Neural crest cell (in vitro differentiated cells): ENCODE measurements at regions not wholly inside any gene's neighbourhood (a gene's known extent, or its start where the extent isn't known, plus 50 kb on each side); places are given as distances from the start of the nearest gene placed in this dataset.

Experiments used
- DNase-seq: peaks from one replicate; pipeline ENCODE4 v3.0.0; 2021; ENCODE audit warnings: low read depth, mixed read lengths, low spot score
- H3K27ac Mint-ChIP-seq: one replicate; pipeline ENCODE4 v1.8.0; 2021; ENCODE audit warnings: mild to moderate bottlenecking, mixed read lengths; ENCODE audit not compliant: unreplicated experiment
- H3K27me3 Mint-ChIP-seq: 2 replicates; pipeline ENCODE4 v1.8.0; 2021; ENCODE audit warnings: low read depth, mild to moderate bottlenecking, mixed read lengths
- H3K36me3 Mint-ChIP-seq: 2 replicates; pipeline ENCODE4 v1.8.0; 2021; ENCODE audit warnings: low read depth, mild to moderate bottlenecking, mixed read lengths
- H3K4me1 Mint-ChIP-seq: 2 replicates; pipeline ENCODE4 v1.8.0; 2021; ENCODE audit warnings: mixed read lengths
- H3K4me3 Mint-ChIP-seq: one replicate; pipeline ENCODE4 v1.8.0; 2021; ENCODE audit warnings: mild to moderate bottlenecking, mixed read lengths
- H3K9me3 Mint-ChIP-seq: 2 replicates; pipeline ENCODE4 v1.8.0; 2021; ENCODE audit warnings: mixed read lengths
- CTCF ChIP-seq: fragments of 200-600 bp; sonication (generic); conservative IDR thresholded peaks from 2 replicates; pipeline ENCODE4 v1.5.0; 2021; ENCODE audit warnings: antibody characterized with exemption, mild to moderate bottlenecking

GRCh38 chr7:136303162-136303561 lies 326.0 kb upstream of the MTPN start:
- Mint-ChIP-seq H3K4me1 (no peaks in the 10 kb centered on the region), H3K27ac (no peak overlapping the region), H3K4me3 (no peak overlapping the region), H3K9me3 (peaks cover 7% of the 10 kb centered on the region), H3K27me3 (no peaks in the 10 kb centered on the region), H3K36me3 (peaks cover 3% of the 10 kb centered on the region)
- no peak for TF ChIP-seq CTCF
- no peak for DNase-seq

- H3K36me3 Mint-ChIP-seq = peaks cover 3% of the 10 kb centered on the region
- no peak for DNase-seq
- no peaks in the 10 kb centered on the region for H3K27me3 Mint-ChIP-seq
- H3K27ac Mint-ChIP-seq = no peak overlapping the region
- no peak overlapping the region for H3K4me3 Mint-ChIP-seq
- H3K9me3 Mint-ChIP-seq = peaks cover 10% of the 10 kb centered on the region
- TF ChIP-seq CTCF = no peak
- H3K4me1 Mint-ChIP-seq = no peaks in the 10 kb centered on the region
Measured at GRCh38 chr7:136302049-136302448, 324.9 kb upstream of the MTPN start.

- H3K9me3 Mint-ChIP-seq = peaks cover 2% of the 10 kb centered on the region
- no peak for DNase-seq
- no peaks in the 10 kb centered on the region for H3K4me1 Mint-ChIP-seq
- no peaks in the 10 kb centered on the region for H3K36me3 Mint-ChIP-seq
- TF ChIP-seq CTCF = no peak
- H3K27me3 Mint-ChIP-seq = no peaks in the 10 kb centered on the region
- H3K4me3 Mint-ChIP-seq = no peak overlapping the region
- H3K27ac Mint-ChIP-seq = no peak overlapping the region
Measured at GRCh38 chr7:136294977-136295376, 317.8 kb upstream of the MTPN start.

GRCh38 chr7:136293841-136294391 lies 316.8 kb upstream of the MTPN start:
- Mint-ChIP-seq H3K4me1 (no peaks in the 10 kb centered on the region), H3K4me3 (no peak overlapping the region), H3K9me3 (peaks cover 2% of the 10 kb centered on the region), H3K27me3 (no peaks in the 10 kb centered on the region), H3K36me3 (no peaks in the 10 kb centered on the region), H3K27ac (no peak overlapping the region)
- no peak for TF ChIP-seq CTCF
- no peak for DNase-seq

- no peaks in the 10 kb centered on the region for H3K36me3 Mint-ChIP-seq
- H3K4me1 Mint-ChIP-seq = no peaks in the 10 kb centered on the region
- H3K27ac Mint-ChIP-seq = no peak overlapping the region
- no peak for TF ChIP-seq CTCF
- no peaks in the 10 kb centered on the region for H3K27me3 Mint-ChIP-seq
- peaks cover 2% of the 10 kb centered on the region for H3K9me3 Mint-ChIP-seq
- DNase-seq = no peak
- H3K4me3 Mint-ChIP-seq = no peak overlapping the region
Measured at GRCh38 chr7:136293272-136293671, 316.1 kb upstream of the MTPN start.

- Mint-ChIP-seq H3K27me3 (no peaks in the 10 kb centered on the region), H3K27ac (no peak overlapping the region), H3K9me3 (no peaks in the 10 kb centered on the region), H3K4me1 (no peaks in the 10 kb centered on the region), H3K4me3 (no peak overlapping the region), H3K36me3 (no peaks in the 10 kb centered on the region)
- no peak for DNase-seq
- no peak for TF ChIP-seq CTCF
Measured at GRCh38 chr7:136292365-136292764, 315.2 kb upstream of the MTPN start.
